Stomach (tissue), 4 donors: ENCODE measurements at regions not wholly inside any gene's neighbourhood (a gene's known extent, or its start where the extent isn't known, plus 50 kb on each side); places are given as distances from the start of the nearest gene placed in this dataset.

ENCODE experiments used
- EP300 ChIP-seq: sonication (generic); formaldehyde crosslinking; IDR thresholded peaks from one replicate; pipeline ENCODE4 v1.6.1; 2017; ENCODE audit warnings: antibody characterized with exemption
- POLR2A ChIP-seq, 4 donors: fragments of 450-650 bp; IDR thresholded peaks; one replicate each; pipeline ENCODE4 v1.6.1; 2016; ENCODE audit warnings: antibody characterized with exemption in 4 of 4, control low read depth in 2 of 4, mild to moderate bottlenecking in 1 of 4, moderate library complexity in 1 of 4
- POLR2AphosphoS5 ChIP-seq, 3 donors: sonication (generic); formaldehyde crosslinking; IDR thresholded peaks; one replicate each; pipeline ENCODE4 v1.6.1; 2016; ENCODE audit warnings: antibody characterized with exemption in 3 of 3
- TF ChIP-seq, protein P1 (sequence below), 7 experiments: fragments of 450-650 bp in 4 of 7; fragments of 200-600 bp in 3 of 7; sonication (generic) in 3 of 7; IDR thresholded peaks; one replicate each; pipeline ENCODE4 v1.5.1; 2016 to 2019; ENCODE audit warnings: antibody characterized with exemption in 7 of 7, control low read depth in 2 of 7, mild to moderate bottlenecking in 1 of 7

DNA sequence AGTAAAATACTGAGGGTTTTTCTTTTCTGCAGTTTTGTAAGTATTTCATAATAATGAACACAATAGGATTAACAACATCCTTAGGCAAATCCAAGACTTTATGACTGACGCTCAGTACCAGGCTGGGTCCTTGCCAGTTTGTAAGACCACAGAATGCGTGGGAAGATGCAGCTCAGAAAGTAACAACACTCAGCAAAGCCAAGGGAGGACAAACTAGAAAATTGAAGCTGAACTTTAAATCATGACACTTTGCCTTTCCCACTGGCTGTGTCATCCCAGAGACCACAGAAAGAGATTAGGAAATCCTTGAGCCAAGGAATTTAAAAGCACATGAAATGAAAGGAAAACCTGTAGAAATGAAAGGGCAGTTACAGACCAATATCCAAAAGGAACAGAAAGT, 426.3 kb upstream of the CHRM3 start:
- TF ChIP-seq POLR2AphosphoS5 (IDR thresholded peaks at IDR 0.05) (no peak), POLR2A (IDR thresholded peaks at IDR 0.05) (no peak), EP300 (no peak)
- TF ChIP-seq, protein P1, sequence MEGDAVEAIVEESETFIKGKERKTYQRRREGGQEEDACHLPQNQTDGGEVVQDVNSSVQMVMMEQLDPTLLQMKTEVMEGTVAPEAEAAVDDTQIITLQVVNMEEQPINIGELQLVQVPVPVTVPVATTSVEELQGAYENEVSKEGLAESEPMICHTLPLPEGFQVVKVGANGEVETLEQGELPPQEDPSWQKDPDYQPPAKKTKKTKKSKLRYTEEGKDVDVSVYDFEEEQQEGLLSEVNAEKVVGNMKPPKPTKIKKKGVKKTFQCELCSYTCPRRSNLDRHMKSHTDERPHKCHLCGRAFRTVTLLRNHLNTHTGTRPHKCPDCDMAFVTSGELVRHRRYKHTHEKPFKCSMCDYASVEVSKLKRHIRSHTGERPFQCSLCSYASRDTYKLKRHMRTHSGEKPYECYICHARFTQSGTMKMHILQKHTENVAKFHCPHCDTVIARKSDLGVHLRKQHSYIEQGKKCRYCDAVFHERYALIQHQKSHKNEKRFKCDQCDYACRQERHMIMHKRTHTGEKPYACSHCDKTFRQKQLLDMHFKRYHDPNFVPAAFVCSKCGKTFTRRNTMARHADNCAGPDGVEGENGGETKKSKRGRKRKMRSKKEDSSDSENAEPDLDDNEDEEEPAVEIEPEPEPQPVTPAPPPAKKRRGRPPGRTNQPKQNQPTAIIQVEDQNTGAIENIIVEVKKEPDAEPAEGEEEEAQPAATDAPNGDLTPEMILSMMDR (IDR thresholded peaks at IDR 0.05), result no peak
